Transverse colon (tissue), 4 donors: ENCODE measurements at regions not wholly inside any gene's neighbourhood (a gene's known extent, or its start where the extent isn't known, plus 50 kb on each side); places are given as distances from the start of the nearest gene placed in this dataset.

Source experiments
- DNase-seq: peaks from one replicate; pipeline ENCODE4 v3.0.0-alpha.2; 2019
- H3K27ac ChIP-seq, 4 donors: fragments of 200-600 bp; sonication (generic); 2 replicates each; pipeline ENCODE4 v1.5.1; 2016 to 2018; ENCODE audit warnings: inconsistent platforms in 4 of 4
- H3K27me3 ChIP-seq: fragments of 200-600 bp; sonication (generic); 2 replicates; pipeline ENCODE4 v1.5.1; 2017; ENCODE audit warnings: inconsistent platforms
- H3K36me3 ChIP-seq, 4 donors: fragments of 200-600 bp; sonication (generic); 2 replicates each; pipeline ENCODE4 v1.5.1; 2017 to 2019; ENCODE audit warnings: inconsistent platforms in 4 of 4
- H3K4me1 ChIP-seq, 4 donors: fragments of 200-600 bp; sonication (generic); 2 replicates each; pipeline ENCODE4 v1.5.1; 2017 to 2020; ENCODE audit warnings: inconsistent platforms in 4 of 4
- H3K4me3 ChIP-seq, 4 donors: fragments of 200-600 bp; sonication (generic); 1 replicate in 1 of 4; 2 replicates in 3 of 4; pipeline versions ENCODE4 v1.5.1 to v1.6.1; 2017 to 2019; ENCODE audit warnings: inconsistent platforms in 4 of 4
- H3K9me3 ChIP-seq, 2 donors: fragments of 200-600 bp; sonication (generic); 2 replicates each; pipeline ENCODE4 v1.5.1; 2017 to 2019; ENCODE audit warnings: inconsistent platforms in 2 of 2
- CTCF ChIP-seq, 5 experiments: fragments of 200-600 bp in 3 of 5; fragments of 450-650 bp in 2 of 5; sonication (generic) in 3 of 5; IDR thresholded peaks; 1 replicate in 2 of 5; 2 replicates in 3 of 5; pipeline ENCODE4 v1.5.1; 2016 to 2017; ENCODE audit warnings: antibody characterized with exemption in 5 of 5, inconsistent platforms in 3 of 5, mild to moderate bottlenecking in 2 of 5, moderate library complexity in 1 of 5
- EP300 ChIP-seq: sonication (generic); formaldehyde crosslinking; IDR thresholded peaks from one replicate; pipeline ENCODE4 v1.6.1; 2017; ENCODE audit warnings: antibody characterized with exemption, low read depth
- POLR2A ChIP-seq: fragments of 450-650 bp; IDR thresholded peaks from one replicate; pipeline ENCODE4 v1.6.1; 2016; ENCODE audit warnings: antibody characterized with exemption, mild to moderate bottlenecking, moderate library complexity
- POLR2AphosphoS5 ChIP-seq, 3 donors: sonication (generic); formaldehyde crosslinking; IDR thresholded peaks; one replicate each; pipeline ENCODE4 v1.6.1; 2016; ENCODE audit warnings: antibody characterized with exemption in 3 of 3
- WGBS, 2 donors: methylation state at CpG; one replicate each; pipeline ENCODE4 v1.1.5; 2018; ENCODE audit warnings: low coverage in 1 of 2; 5-methylcytosine and 5-hydroxymethylcytosine counted together
- in situ Hi-C, 4 donors: fragments of 200-750 bp; cut with MboI; loops; one replicate each; pipeline versions ENCODE4 v1.15.0 to v1.15.1; 2017; ENCODE audit warnings: low sequenced_read_pairs in 3 of 4, low pct_ligation_motif_present in 1 of 4, low pct_unique_long_range_greater_than_20kb in 1 of 4
- intact Hi-C: fragments of 100-400 bp; cut with DNase I; formaldehyde crosslinking; loops from one replicate; pipeline ENCODE4 v1.15.1; 2023; ENCODE audit warnings: low total_unique reads

DNA sequence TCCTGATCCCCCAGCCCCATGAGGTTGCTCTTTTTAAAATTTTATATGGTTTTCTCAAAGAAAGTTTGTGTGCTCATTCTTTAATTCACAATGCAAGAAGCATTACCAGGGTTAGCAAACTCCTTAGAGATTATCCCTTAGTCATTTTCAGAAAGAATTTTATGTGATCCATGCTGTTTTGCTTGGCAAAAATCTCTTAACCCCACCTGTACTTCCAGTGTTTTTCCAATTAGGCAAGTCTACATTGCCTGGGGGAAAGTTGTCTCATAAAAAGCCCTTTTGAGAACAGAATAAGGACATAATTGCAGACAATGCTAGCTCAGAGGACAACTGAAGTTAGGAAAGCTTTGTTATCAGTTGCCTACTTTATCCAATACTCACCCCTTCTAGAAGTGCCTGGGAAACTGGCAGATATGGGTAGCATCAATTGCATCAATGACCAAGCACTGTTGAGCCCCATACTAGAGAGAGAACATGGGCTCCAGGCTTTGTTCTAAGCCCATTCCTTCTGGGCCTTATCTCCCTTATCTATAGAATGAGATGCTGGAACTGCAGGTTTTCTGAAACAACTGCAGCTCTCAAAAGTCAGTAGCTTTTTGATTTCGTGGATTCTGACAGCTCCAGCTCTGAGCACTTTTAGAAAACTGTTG is 265.9 kb upstream of the SPHKAP start:
- no peak for DNase-seq
- H3K9me3 ChIP-seq, result no peaks in the 10 kb centered on the region
- no peak overlapping the region for H3K4me3 ChIP-seq
- no peak overlapping the region for H3K27ac ChIP-seq
- no peak for TF ChIP-seq POLR2AphosphoS5 (IDR thresholded peaks at IDR 0.05)
- no peak for TF ChIP-seq POLR2A
- TF ChIP-seq CTCF (IDR thresholded peaks at IDR 0.05), result no peak
- no peak for TF ChIP-seq EP300
- intact Hi-C loops (no loop called here), in situ Hi-C loops (no loop called here)
- no peaks in the 10 kb centered on the region for H3K27me3 ChIP-seq
- H3K4me1 ChIP-seq, result no peaks in the 10 kb centered on the region
- H3K36me3 ChIP-seq, result no peaks in the 10 kb centered on the region
- WGBS, 2 donors, result 63 to 75% methylated on average over 1 of the region's 1 CpG

- in situ Hi-C loops (no loop called here), intact Hi-C loops (no loop called here)
- Histone ChIP-seq H3K4me3 (no peak overlapping the region), H3K4me1 (no peaks in the 10 kb centered on the region), H3K36me3 (no peaks in the 10 kb centered on the region), H3K27ac (no peak overlapping the region), H3K27me3 (no peaks in the 10 kb centered on the region), H3K9me3 (no peaks in the 10 kb centered on the region)
- WGBS, 2 donors, result 61 to 82% methylated on average over 2 to 4 of the region's 4 CpGs
- TF ChIP-seq CTCF (IDR thresholded peaks at IDR 0.05) (no peak), EP300 (no peak), POLR2A (no peak), POLR2AphosphoS5 (IDR thresholded peaks at IDR 0.05) (no peak)
- no peak for DNase-seq
Observed at GRCh38 chr2:228446734-228447133, 265.2 kb upstream of the SPHKAP start.

DNA sequence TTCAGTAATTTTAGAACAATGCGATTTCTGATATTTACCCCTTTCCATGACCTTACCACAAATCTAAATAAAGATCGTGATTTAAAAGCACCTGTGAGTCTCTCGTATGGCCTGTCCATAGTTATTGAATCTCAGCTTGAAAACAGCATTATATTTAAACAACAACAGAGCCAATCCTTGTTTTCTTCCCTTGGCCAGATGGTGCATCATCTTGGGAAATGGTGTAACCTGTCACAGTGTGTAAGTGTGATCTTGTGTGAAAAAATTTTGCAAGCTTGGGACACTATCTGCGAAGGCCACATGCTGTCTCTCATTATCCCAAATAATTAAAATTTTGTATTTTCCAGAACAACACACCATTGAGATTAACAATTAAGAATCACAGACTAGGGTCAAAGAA is 262.7 kb upstream of the SPHKAP start:
- Histone ChIP-seq H3K27ac (no peak overlapping the region), H3K27me3 (no peaks in the 10 kb centered on the region), H3K4me3 (no peak overlapping the region), H3K9me3 (no peaks in the 10 kb centered on the region), H3K4me1 (no peaks in the 10 kb centered on the region), H3K36me3 (no peaks in the 10 kb centered on the region)
- 77 to 79% methylated on average over 4 of the region's 4 CpGs for WGBS, 2 donors
- in situ Hi-C loops, result no loop called here
- intact Hi-C loops, result no loop called here
- no peak for DNase-seq
- TF ChIP-seq CTCF (IDR thresholded peaks at IDR 0.05), result no peak
- TF ChIP-seq EP300, result no peak
- TF ChIP-seq POLR2A, result no peak
- no peak for TF ChIP-seq POLR2AphosphoS5 (IDR thresholded peaks at IDR 0.05)

DNA sequence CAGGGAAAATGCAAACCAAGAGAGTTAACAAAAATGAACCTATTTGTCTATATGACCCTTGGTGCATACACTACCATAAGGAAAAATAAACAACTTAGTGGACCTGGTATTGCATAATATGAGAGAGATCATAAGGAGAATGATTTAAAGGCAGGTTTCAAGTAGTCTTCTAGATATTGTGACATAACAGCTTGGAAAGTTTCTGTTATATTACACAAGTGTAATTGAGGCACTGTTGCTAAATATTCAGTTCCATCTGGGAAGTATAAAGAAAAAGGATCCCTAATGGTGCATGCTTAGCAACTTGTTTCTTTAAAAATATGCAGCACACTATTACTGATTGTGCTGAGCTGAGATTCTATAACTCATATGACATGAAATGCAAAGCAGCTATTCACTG is 252.2 kb upstream of the SPHKAP start:
- in situ Hi-C loops (no loop called here), intact Hi-C loops (no loop called here)
- no peak overlapping the region for H3K4me3 ChIP-seq
- no peaks in the 10 kb centered on the region for H3K36me3 ChIP-seq
- H3K9me3 ChIP-seq, result no peaks in the 10 kb centered on the region
- no peaks in the 10 kb centered on the region for H3K4me1 ChIP-seq
- TF ChIP-seq POLR2A (no peak), POLR2AphosphoS5 (IDR thresholded peaks at IDR 0.05) (no peak), CTCF (IDR thresholded peaks at IDR 0.05) (no peak), EP300 (no peak)
- DNase-seq, result no peak
- H3K27ac ChIP-seq, result no peak overlapping the region
- H3K27me3 ChIP-seq, result no peaks in the 10 kb centered on the region
